ENCODE measurements at regions not wholly inside any gene's neighbourhood (a gene's known extent, or its start where the extent isn't known, plus 50 kb on each side); places are given as distances from the start of the nearest gene placed in this dataset.

- no peak for DNase-seq (ENCODE audit: low spot score)
These were observed 56.5 kb downstream of the IRX6 start for GRCh38 chr16:55380485-55380884.

GRCh38 chr16:55384288-55385247 is 60.6 kb downstream of the IRX6 start:
- DNase-seq (ENCODE audit: low spot score): no peak

- no peak for DNase-seq (ENCODE audit: low spot score)
These were observed 61.4 kb downstream of the IRX6 start for GRCh38 chr16:55385359-55385758.

- DNase-seq (ENCODE audit: low spot score): no peak
These were observed 62.7 kb downstream of the IRX6 start for GRCh38 chr16:55386534-55387296.

GRCh38 chr16:55388131-55388862 is 64.3 kb downstream of the IRX6 start:
- no peak for DNase-seq (ENCODE audit: low spot score)

- DNase-seq (ENCODE audit: low spot score): no peak
These were observed 65.5 kb downstream of the IRX6 start for GRCh38 chr16:55389426-55390073.

- DNase-seq (ENCODE audit: low spot score): no peak
These were observed 66.7 kb downstream of the IRX6 start for GRCh38 chr16:55390630-55391237.

GRCh38 chr16:55391760-55392375 is 67.9 kb downstream of the IRX6 start:
- no peak for DNase-seq (ENCODE audit: low spot score)

- no peak for DNase-seq (ENCODE audit: low spot score)
These were observed 68.7 kb downstream of the IRX6 start for GRCh38 chr16:55392701-55393100.

- DNase-seq (ENCODE audit: low spot score): no peak
These were observed 70.0 kb downstream of the IRX6 start for GRCh38 chr16:55393991-55394390.

GRCh38 chr16:55398762-55399161 is 74.8 kb downstream of the IRX6 start:
- DNase-seq (ENCODE audit: low spot score): no peak

GRCh38 chr16:55399911-55400310 is 75.9 kb downstream of the IRX6 start:
- no peak for DNase-seq (ENCODE audit: low spot score)

- no peak for DNase-seq (ENCODE audit: low spot score)
These were observed 77.0 kb downstream of the IRX6 start for GRCh38 chr16:55401046-55401445.

GRCh38 chr16:55403464-55403863 is 75.5 kb upstream of the MMP2 start:
- no peak for DNase-seq (ENCODE audit: low spot score)

- DNase-seq (ENCODE audit: low spot score): no peak
These were observed 72.3 kb upstream of the MMP2 start for GRCh38 chr16:55406651-55407050.

- no peak for DNase-seq (ENCODE audit: low spot score)
These were observed 70.3 kb upstream of the MMP2 start for GRCh38 chr16:55408661-55409060.

- DNase-seq (ENCODE audit: low spot score): peak; percentile 24
These were observed 67.8 kb upstream of the MMP2 start for GRCh38 chr16:55411231-55411630.

- DNase-seq (ENCODE audit: low spot score): peak; percentile 44
These were observed 60.4 kb upstream of the MMP2 start for GRCh38 chr16:55418586-55418985.

- DNase-seq (ENCODE audit: low spot score): no peak
These were observed 57.8 kb upstream of the MMP2 start for GRCh38 chr16:55421226-55421625.

- no peak for DNase-seq (ENCODE audit: low spot score)
These were observed 52.0 kb upstream of the MMP2 start for GRCh38 chr16:55426865-55427484.

Data from GM03348 (cell line).